MM.1S (cell line): ENCODE measurements at regions not wholly inside any gene's neighbourhood (a gene's known extent, or its start where the extent isn't known, plus 50 kb on each side); places are given as distances from the start of the nearest gene placed in this dataset.
"Not testable (repeated sequence)": the region's sequence is repeated elsewhere in the genome, so short reads cannot be mapped to it uniquely, and the experiment has no call there.

Experiments
- CTCF ChIP-seq: fragments of 300-600 bp; sonication (generic); IDR thresholded peaks from 2 replicates; pipeline ENCODE4 v1.5.1; 2016; ENCODE audit warnings: antibody characterized with exemption, low read length, mixed read lengths
- EZH2 ChIP-seq: fragments of 300-600 bp; sonication (generic); optimal IDR thresholded peaks from 2 replicates; pipeline ENCODE3; 2017; ENCODE audit warnings: low read depth, mild to moderate bottlenecking, antibody characterized with exemption, low read length, mixed read lengths

DNA sequence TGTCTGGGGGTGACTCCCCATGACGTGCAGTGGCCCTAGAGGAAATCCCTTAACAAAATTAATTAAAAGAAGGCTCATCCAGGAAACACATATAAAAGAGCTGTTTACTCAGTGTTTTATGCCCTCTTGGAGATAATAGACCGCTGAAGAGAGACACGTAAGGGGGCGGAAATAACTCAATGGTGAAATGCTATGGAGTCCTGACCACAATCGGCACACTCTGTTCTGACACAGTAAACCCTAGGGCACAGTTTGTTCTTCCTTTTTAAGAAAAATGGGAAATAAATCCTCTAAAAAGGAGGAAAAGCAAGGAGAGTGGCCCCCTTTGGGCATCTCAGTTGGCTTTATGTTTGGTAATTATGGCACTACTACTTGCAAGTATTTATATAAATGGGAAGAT, 237.3 kb downstream of the POTEH start:
- not testable (repeated sequence) for TF ChIP-seq CTCF, EZH2
